H9 (cell line): ENCODE measurements at regions not wholly inside any gene's neighbourhood (a gene's known extent, or its start where the extent isn't known, plus 50 kb on each side); places are given as distances from the start of the nearest gene placed in this dataset.

Source experiments
- DNase-seq: peaks from one replicate; pipeline ENCODE4 v3.0.0-alpha.2; 2017
- H2AFZ ChIP-seq: one replicate; pipeline ENCODE4 v1.6.1; 2013; ENCODE audit warnings: mild to moderate bottlenecking, low read length, control low read depth, moderate library complexity
- H2AK5ac ChIP-seq: 2 replicates; pipeline ENCODE4 v1.6.1; 2013; ENCODE audit warnings: low read length, control low read depth, mixed read lengths; ENCODE audit not compliant: insufficient read length
- H2BK120ac ChIP-seq: one replicate; pipeline ENCODE4 v1.6.1; 2013; ENCODE audit warnings: low read depth, mild to moderate bottlenecking, low read length, control low read depth, inconsistent platforms; ENCODE audit not compliant: poor library complexity, severe bottlenecking
- H2BK12ac ChIP-seq: 2 replicates; pipeline ENCODE4 v1.6.1; 2013; ENCODE audit warnings: low read length, control low read depth, mixed read lengths, low read depth; ENCODE audit not compliant: insufficient read length
- H2BK15ac ChIP-seq: 2 replicates; pipeline ENCODE4 v1.6.1; 2013; ENCODE audit warnings: low read depth, low read length, control low read depth
- H2BK20ac ChIP-seq: one replicate; pipeline ENCODE4 v1.6.1; 2013; ENCODE audit warnings: low read depth, mild to moderate bottlenecking, low read length, control low read depth, inconsistent platforms; ENCODE audit not compliant: poor library complexity, severe bottlenecking
- H2BK5ac ChIP-seq: 2 replicates; pipeline ENCODE4 v1.6.1; 2013; ENCODE audit warnings: low read length, control low read depth, mixed read lengths; ENCODE audit not compliant: insufficient read length
- H3K14ac ChIP-seq: 2 replicates; pipeline ENCODE4 v1.6.1; 2013; ENCODE audit warnings: low read length, control low read depth; ENCODE audit not compliant: insufficient read depth
- H3K18ac ChIP-seq: 2 replicates; pipeline ENCODE4 v1.6.1; 2013; ENCODE audit warnings: low read depth, mild to moderate bottlenecking, mixed read lengths, low read length, control low read depth; ENCODE audit not compliant: insufficient read length
- H3K23ac ChIP-seq: 2 replicates; pipeline ENCODE4 v1.6.1; 2013; ENCODE audit warnings: low read length, control low read depth, mixed read lengths, low read depth; ENCODE audit not compliant: insufficient read length
- H3K23me2 ChIP-seq: 2 replicates; pipeline ENCODE4 v1.6.1; 2013; ENCODE audit warnings: low read depth, mild to moderate bottlenecking, mixed read lengths, low read length, control low read depth; ENCODE audit not compliant: insufficient read length, poor library complexity, severe bottlenecking
- H3K27ac ChIP-seq: 2 replicates; pipeline ENCODE4 v1.5.1; 2013; ENCODE audit warnings: low read length, control low read depth, mixed read lengths, low read depth; ENCODE audit not compliant: insufficient read length
- H3K27me3 ChIP-seq: 2 replicates; pipeline ENCODE4 v1.6.1; 2013; ENCODE audit warnings: low read length, control low read depth, inconsistent platforms; ENCODE audit not compliant: insufficient read depth
- H3K4ac ChIP-seq: 2 replicates; pipeline ENCODE4 v1.6.1; 2013; ENCODE audit warnings: low read depth, mild to moderate bottlenecking, control low read depth, inconsistent platforms, low read length, moderate library complexity
- H3K4me1 ChIP-seq: 2 replicates; pipeline ENCODE4 v1.6.1; 2013; ENCODE audit warnings: low read length, control low read depth, inconsistent platforms; ENCODE audit not compliant: insufficient read depth
- H3K4me2 ChIP-seq: 2 replicates; pipeline ENCODE4 v1.6.1; 2013; ENCODE audit warnings: low read length, control low read depth, mixed read lengths; ENCODE audit not compliant: insufficient read length, insufficient read depth
- H3K56ac ChIP-seq: 2 replicates; pipeline ENCODE4 v1.6.1; 2013; ENCODE audit warnings: low read depth, mild to moderate bottlenecking, mixed read lengths, low read length, control low read depth; ENCODE audit not compliant: insufficient read length
- H3K79me1 ChIP-seq: 2 replicates; pipeline ENCODE4 v1.6.1; 2013; ENCODE audit warnings: low read depth, mild to moderate bottlenecking, moderate library complexity, low read length, control low read depth, inconsistent platforms; ENCODE audit not compliant: insufficient read depth, poor library complexity, severe bottlenecking
- H3K79me2 ChIP-seq: 2 replicates; pipeline ENCODE4 v1.6.1; 2013; ENCODE audit warnings: low read length, control low read depth, inconsistent platforms; ENCODE audit not compliant: insufficient read depth
- H3K9ac ChIP-seq: 2 replicates; pipeline ENCODE4 v1.6.1; 2013; ENCODE audit warnings: low read length, control low read depth, mixed read lengths; ENCODE audit not compliant: insufficient read length; ENCODE audit errors: extremely low read depth
- H3K9me3 ChIP-seq: one replicate; pipeline ENCODE4 v1.6.1; 2013; ENCODE audit warnings: low read depth, low read length, inconsistent platforms; ENCODE audit not compliant: control insufficient read depth
- H3T11ph ChIP-seq: one replicate; pipeline ENCODE4 v1.6.1; 2013; ENCODE audit warnings: mild to moderate bottlenecking, low read length, control low read depth, inconsistent platforms
- H4K20me1 ChIP-seq: one replicate; pipeline ENCODE4 v1.6.1; 2013; ENCODE audit not compliant: control insufficient read depth, insufficient read length, insufficient read depth
- H4K5ac ChIP-seq: 2 replicates; pipeline ENCODE4 v1.6.1; 2013; ENCODE audit warnings: low read depth, mild to moderate bottlenecking, mixed read lengths, low read length, control low read depth; ENCODE audit not compliant: insufficient read length
- H4K8ac ChIP-seq: replicated peaks from 2 replicates; pipeline ENCODE4 v1.6.1; 2013; ENCODE audit warnings: low read length, control low read depth, mixed read lengths, low read depth; ENCODE audit not compliant: insufficient read length
- H4K91ac ChIP-seq: 2 replicates; pipeline ENCODE4 v1.6.1; 2013; ENCODE audit warnings: low read depth, mild to moderate bottlenecking, moderate library complexity, mixed read lengths, low read length, control low read depth; ENCODE audit not compliant: insufficient read length
- H3K27ac Mint-ChIP-seq, 3 experiments: 2 replicates in 2 of 3; 3 replicates in 1 of 3; pipeline ENCODE4 v1.8.0; 2020 to 2021; ENCODE audit warnings: mixed read lengths in 3 of 3, mild to moderate bottlenecking in 1 of 3, moderate library complexity in 1 of 3
- H3K27me3 Mint-ChIP-seq: 2 replicates; pipeline ENCODE4 v1.8.0; 2021; ENCODE audit warnings: low read depth, mild to moderate bottlenecking, moderate library complexity, mixed read lengths
- H3K36me3 Mint-ChIP-seq, 3 experiments: 2 replicates in 2 of 3; 3 replicates in 1 of 3; pipeline ENCODE4 v1.8.0; 2020 to 2021; ENCODE audit warnings: low read depth in 3 of 3, mixed read lengths in 3 of 3; ENCODE audit not compliant: insufficient read depth in 1 of 3
- H3K4me1 Mint-ChIP-seq, 2 experiments: 2 replicates each; pipeline ENCODE4 v1.8.0; 2020; ENCODE audit warnings: mixed read lengths in 2 of 2
- H3K4me3 Mint-ChIP-seq, 2 experiments: 2 replicates in 1 of 2; 3 replicates in 1 of 2; pipeline ENCODE4 v1.8.0; 2020 to 2021; ENCODE audit warnings: mild to moderate bottlenecking in 2 of 2, mixed read lengths in 2 of 2, moderate library complexity in 1 of 2
- H3K9me3 Mint-ChIP-seq, 2 experiments: 2 replicates in 1 of 2; 3 replicates in 1 of 2; pipeline ENCODE4 v1.8.0; 2020; ENCODE audit warnings: mild to moderate bottlenecking in 2 of 2, mixed read lengths in 2 of 2, moderate library complexity in 1 of 2
- CTCF ChIP-seq: fragments of 200-600 bp; sonication (generic); conservative IDR thresholded peaks from 3 replicates; pipeline ENCODE4 v1.8.0; 2021; ENCODE audit warnings: antibody characterized with exemption, mild to moderate bottlenecking
- WGBS: extraction: QIAGEN DNeasy Blood & Tissue Kit; methylation state at CpG from one replicate; pipeline ENCODE4 v1.1.7; 2013; ENCODE audit warnings: missing lambda C conversion rate, low lambda C conversion rate, mixed read lengths; ENCODE audit not compliant: insufficient read length; ENCODE audit errors: extremely low coverage; 5-methylcytosine and 5-hydroxymethylcytosine counted together

GRCh38 chr4:160038615-160039014 is 935.7 kb downstream of the RAPGEF2 start:
- Histone ChIP-seq H3T11ph (no peak overlapping the region), H3K27ac (no peak overlapping the region), H4K91ac (no peak overlapping the region), H3K9me3 (no peaks in the 10 kb centered on the region), H3K18ac (no peak overlapping the region), H2AK5ac (no peak overlapping the region), H4K5ac (no peak overlapping the region), H2BK20ac (no peak overlapping the region), H2BK15ac (no peak overlapping the region), H3K4ac (no peak overlapping the region), H3K27me3 (no peaks in the 10 kb centered on the region), H3K79me1 (no peaks in the 10 kb centered on the region), H2AFZ (no peak overlapping the region), H4K20me1 (no peaks in the 10 kb centered on the region), H3K23me2 (no peaks in the 10 kb centered on the region), H4K8ac (no peak overlapping the region), H2BK12ac (no peak overlapping the region), H2BK120ac (no peak overlapping the region), H3K79me2 (no peaks in the 10 kb centered on the region), H2BK5ac (no peak overlapping the region), H3K9ac (no peak overlapping the region), H3K4me2 (no peak overlapping the region), H3K4me1 (no peaks in the 10 kb centered on the region; the same call in 1 of the 2 replicates), H3K56ac (no peak overlapping the region), H3K14ac (no peak overlapping the region), H3K23ac (no peak overlapping the region)
- Mint-ChIP-seq H3K9me3 (peaks cover 2 to 13% of the 10 kb centered on the region in 2 experiments; a peak in 4 of 5 replicates), H3K27ac (no peak overlapping the region), H3K36me3 (peaks cover 4 to 12% (median 11%) of the 10 kb centered on the region in 3 experiments; a peak in 6 of 7 replicates), H3K4me3 (no peak overlapping the region), H3K4me1 (peaks cover 0 to 4% of the 10 kb centered on the region in 2 experiments; a peak in 1 of 4 replicates), H3K27me3 (no peaks in the 10 kb centered on the region)
- DNase-seq, result no peak
- TF ChIP-seq CTCF, result no peak
- no CpG with 5 or more reads among the region's 2 CpGs for WGBS
